HepG2 (cell line): ENCODE measurements at regions not wholly inside any gene's neighbourhood (a gene's known extent, or its start where the extent isn't known, plus 50 kb on each side); places are given as distances from the start of the nearest gene placed in this dataset.

Source experiments
- CEBPB ChIP-seq: IDR thresholded peaks from 2 replicates; pipeline ENCODE4 v1.6.1; 2011; ENCODE audit warnings: low read depth, low read length, improper control_type of control experiment, borderline replicate concordance
- CTCF ChIP-seq: sonication (generic); formaldehyde crosslinking; IDR thresholded peaks from 2 replicates; pipeline ENCODE4 v1.5.0; 2020; ENCODE audit warnings: mild to moderate bottlenecking, missing genetic modification reagents, moderate library complexity
- IRF1 ChIP-seq: sonication (generic); formaldehyde crosslinking; IDR thresholded peaks from 2 replicates; pipeline ENCODE4 v1.4.0; 2020; ENCODE audit warnings: low read depth, mild to moderate bottlenecking, missing genetic modification reagents
- JUN ChIP-seq: sonication (generic); formaldehyde crosslinking; IDR thresholded peaks from 2 replicates; pipeline ENCODE4 v1.4.0; 2020; ENCODE audit warnings: mild to moderate bottlenecking, missing genetic modification reagents
- NBN ChIP-seq: fragments of 450-650 bp; conservative IDR thresholded peaks from 2 replicates; pipeline ENCODE4 v1.6.1; 2017
- RAD21 ChIP-seq: fragments of 450-650 bp; formaldehyde crosslinking; IDR thresholded peaks from 2 replicates; pipeline ENCODE4 v1.5.0; 2020; ENCODE audit warnings: mild to moderate bottlenecking
- SMARCC2 ChIP-seq: fragments of 450-650 bp; IDR thresholded peaks from 2 replicates; pipeline ENCODE4 v1.6.1; 2017; ENCODE audit warnings: antibody characterized with exemption, mild to moderate bottlenecking
- TCF12 ChIP-seq, 2 experiments: fragments of 450-650 bp in 1 of 2; sonication (generic) in 1 of 2; formaldehyde crosslinking in 1 of 2; IDR thresholded peaks; 2 replicates each; pipeline versions ENCODE4 v1.6.1 to v1.8.0; 2017 to 2022; ENCODE audit warnings: antibody characterized with exemption in 1 of 2, mild to moderate bottlenecking in 1 of 2, missing genetic modification reagents in 1 of 2, moderate library complexity in 1 of 2
- ZBTB46 ChIP-seq: sonication (generic); formaldehyde crosslinking; IDR thresholded peaks from 2 replicates; pipeline ENCODE4 v1.4.0; 2020; ENCODE audit warnings: mild to moderate bottlenecking, missing genetic modification reagents, borderline replicate concordance
- ZKSCAN8 ChIP-seq: IDR thresholded peaks from 2 replicates; pipeline ENCODE4 v1.6.1; 2016; ENCODE audit warnings: borderline replicate concordance, missing genetic modification reagents, missing compliant biosample characterization
- ZNF761 ChIP-seq: sonication (generic); formaldehyde crosslinking; conservative IDR thresholded peaks from 2 replicates; pipeline ENCODE4 v1.4.0; 2020; ENCODE audit warnings: mild to moderate bottlenecking, missing genetic modification reagents

GRCh38 chr10:109618301-109618700 is 305.0 kb downstream of the XPNPEP1 start:
- TF ChIP-seq RAD21 (CRISPR knock-in tag) (no peak), SMARCC2 (no peak), CTCF (CRISPR knock-in tag) (no peak), CEBPB (no peak), NBN (no peak), TCF12 (IDR thresholded peaks at IDR 0.05) (no peak), TCF12 (CRISPR knock-in tag; IDR thresholded peaks at IDR 0.05) (no peak), ZKSCAN8 (CRISPR knock-in tag) (no peak), ZBTB46 (no peak), JUN (CRISPR knock-in tag) (no peak), ZNF761 (CRISPR knock-in tag) (no peak), IRF1 (CRISPR knock-in tag) (no peak)
